K562 (cell line): ENCODE measurements at regions not wholly inside any gene's neighbourhood (a gene's known extent, or its start where the extent isn't known, plus 50 kb on each side); places are given as distances from the start of the nearest gene placed in this dataset.

Experiments used
- CBFA2T3 ChIP-seq: fragments of 450-650 bp; IDR thresholded peaks from 2 replicates; pipeline ENCODE4 v1.6.1; 2017
- GABPB1 ChIP-seq: sonication (generic); formaldehyde crosslinking; IDR thresholded peaks from 2 replicates; pipeline ENCODE4 v1.8.0; 2022; ENCODE audit warnings: mild to moderate bottlenecking, missing genetic modification reagents
- NCOA6 ChIP-seq: fragments of 450-650 bp; IDR thresholded peaks from 2 replicates; pipeline ENCODE4 v1.6.1; 2017; ENCODE audit warnings: mild to moderate bottlenecking
- NR2C1 ChIP-seq, 2 experiments: fragments of 450-650 bp; IDR thresholded peaks; 2 replicates each; pipeline ENCODE4 v1.6.1; 2017; ENCODE audit warnings: mild to moderate bottlenecking in 2 of 2, antibody characterized with exemption in 1 of 2, inconsistent platforms in 1 of 2, missing compliant biosample characterization in 1 of 2, missing genetic modification characterization in 1 of 2
- PML ChIP-seq: IDR thresholded peaks from 2 replicates; pipeline ENCODE4 v1.6.1; 2012; ENCODE audit warnings: low read length, inconsistent platforms
- RB1 ChIP-seq: fragments of 450-650 bp; IDR thresholded peaks from 2 replicates; pipeline ENCODE4 v1.6.1; 2017; ENCODE audit warnings: low read depth, mild to moderate bottlenecking
- RFX7 ChIP-seq: fragments of 250-450 bp; sonication (Bioruptor Pico); IDR thresholded peaks from 2 replicates; pipeline ENCODE4 v1.5.1; 2021; ENCODE audit warnings: mild to moderate bottlenecking
- SLC30A9 ChIP-seq: fragments of 250-450 bp; sonication (Bioruptor Pico); IDR thresholded peaks from 2 replicates; pipeline ENCODE4 v1.8.0; 2022; ENCODE audit warnings: mild to moderate bottlenecking, moderate library complexity
- SUPT5H ChIP-seq: fragments of 450-650 bp; IDR thresholded peaks from 2 replicates; pipeline ENCODE4 v1.6.1; 2016
- TAL1 ChIP-seq: fragments of 450-650 bp; IDR thresholded peaks from 2 replicates; pipeline ENCODE4 v1.6.1; 2016; ENCODE audit warnings: mild to moderate bottlenecking
- TEAD4 ChIP-seq, 2 experiments: sonication (generic) in 1 of 2; formaldehyde crosslinking in 1 of 2; IDR thresholded peaks; 2 replicates each; pipeline versions ENCODE4 v1.6.1 to v1.8.0; 2012 to 2022; ENCODE audit warnings: borderline replicate concordance in 1 of 2, inconsistent platforms in 1 of 2, low read length in 1 of 2, mild to moderate bottlenecking in 1 of 2, missing genetic modification reagents in 1 of 2
- ZNF263 ChIP-seq: sonication (generic); formaldehyde crosslinking; IDR thresholded peaks from 2 replicates; pipeline ENCODE4 v1.8.0; 2022; ENCODE audit warnings: mild to moderate bottlenecking, missing genetic modification reagents, borderline replicate concordance
- ZNF586 ChIP-seq: fragments of 450-650 bp; formaldehyde crosslinking; conservative IDR thresholded peaks from 2 replicates; pipeline ENCODE4 v1.4.0; 2020; ENCODE audit warnings: mild to moderate bottlenecking, moderate library complexity
- ZNF77 ChIP-seq: fragments of 250-450 bp; sonication (Bioruptor Pico); IDR thresholded peaks from 2 replicates; pipeline ENCODE4 v1.5.0; 2020
- TF ChIP-seq, protein P1 (sequence below), 2 experiments: IDR thresholded peaks in 1 of 2; conservative IDR thresholded peaks in 1 of 2; 2 replicates each; pipeline ENCODE4 v1.6.1; 2016; ENCODE audit warnings: low read depth in 2 of 2, mild to moderate bottlenecking in 1 of 2, missing compliant biosample characterization in 1 of 2, missing genetic modification characterization in 1 of 2, moderate library complexity in 1 of 2
- TF ChIP-seq, protein P2 (sequence below): fragments of 450-650 bp; IDR thresholded peaks from 2 replicates; pipeline ENCODE4 v1.6.1; 2016

DNA sequence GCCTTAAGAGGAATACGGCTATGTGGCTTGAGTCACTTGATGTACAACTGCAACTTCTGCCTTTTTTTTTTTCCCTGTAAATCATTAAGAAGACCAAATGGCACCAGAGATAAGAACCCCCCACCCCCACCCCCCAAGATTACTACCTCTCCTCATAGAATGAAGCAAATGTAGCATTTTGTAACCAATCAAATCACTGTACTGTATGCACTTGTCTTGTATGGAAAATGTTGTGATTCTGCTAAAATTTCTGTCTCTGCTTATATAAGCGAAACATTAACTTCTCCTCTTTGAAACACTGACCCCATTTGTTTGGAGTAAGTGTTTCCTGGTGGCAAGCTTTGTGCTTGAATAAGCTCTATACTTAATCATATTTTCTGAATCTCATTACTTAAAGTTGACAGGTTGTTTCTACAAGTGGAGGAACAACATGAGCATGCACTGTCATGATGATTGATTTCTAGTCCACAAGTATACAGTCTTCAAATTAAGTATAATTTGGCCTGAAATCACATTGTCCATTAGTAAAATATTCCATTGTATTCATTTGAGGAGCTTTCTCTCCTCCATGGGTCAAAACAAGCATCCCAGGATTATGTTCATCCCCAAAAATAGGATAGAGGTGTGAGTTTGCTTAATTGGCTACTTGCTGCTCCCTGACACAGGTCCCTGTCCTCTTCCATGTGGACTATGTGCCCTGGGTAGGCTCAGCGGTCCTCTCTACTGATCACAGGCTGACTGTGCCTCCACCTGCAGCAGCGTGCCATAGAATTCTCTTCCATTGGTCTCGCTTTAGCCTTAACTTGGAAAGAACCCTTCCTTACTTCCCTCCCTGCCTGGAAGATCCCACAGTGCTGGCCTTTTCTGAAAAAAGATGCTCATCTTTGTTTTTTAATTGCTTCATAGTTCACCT, 104.0 kb upstream of the BMP2K start (continued):
- peak; percentile 74 for TF ChIP-seq TEAD4 (IDR thresholded peaks at IDR 0.05; ENCODE audit: low read length)
- TF ChIP-seq TEAD4 (CRISPR knock-in tag; IDR thresholded peaks at IDR 0.05; ENCODE audit: borderline replicate concordance) = no peak
- TF ChIP-seq, protein P1, sequence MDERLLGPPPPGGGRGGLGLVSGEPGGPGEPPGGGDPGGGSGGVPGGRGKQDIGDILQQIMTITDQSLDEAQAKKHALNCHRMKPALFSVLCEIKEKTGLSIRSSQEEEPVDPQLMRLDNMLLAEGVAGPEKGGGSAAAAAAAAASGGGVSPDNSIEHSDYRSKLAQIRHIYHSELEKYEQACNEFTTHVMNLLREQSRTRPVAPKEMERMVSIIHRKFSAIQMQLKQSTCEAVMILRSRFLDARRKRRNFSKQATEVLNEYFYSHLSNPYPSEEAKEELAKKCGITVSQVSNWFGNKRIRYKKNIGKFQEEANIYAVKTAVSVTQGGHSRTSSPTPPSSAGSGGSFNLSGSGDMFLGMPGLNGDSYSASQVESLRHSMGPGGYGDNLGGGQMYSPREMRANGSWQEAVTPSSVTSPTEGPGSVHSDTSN (CRISPR knock-in tag; IDR thresholded peaks at IDR 0.05; ENCODE audit: low read depth) = peak; percentile 63
- TF ChIP-seq, protein P1 (tag; conservative IDR thresholded peaks at IDR 0.05; ENCODE audit: low read depth) = peak; percentile 97
- no peak for TF ChIP-seq SUPT5H
- TF ChIP-seq, protein P2, sequence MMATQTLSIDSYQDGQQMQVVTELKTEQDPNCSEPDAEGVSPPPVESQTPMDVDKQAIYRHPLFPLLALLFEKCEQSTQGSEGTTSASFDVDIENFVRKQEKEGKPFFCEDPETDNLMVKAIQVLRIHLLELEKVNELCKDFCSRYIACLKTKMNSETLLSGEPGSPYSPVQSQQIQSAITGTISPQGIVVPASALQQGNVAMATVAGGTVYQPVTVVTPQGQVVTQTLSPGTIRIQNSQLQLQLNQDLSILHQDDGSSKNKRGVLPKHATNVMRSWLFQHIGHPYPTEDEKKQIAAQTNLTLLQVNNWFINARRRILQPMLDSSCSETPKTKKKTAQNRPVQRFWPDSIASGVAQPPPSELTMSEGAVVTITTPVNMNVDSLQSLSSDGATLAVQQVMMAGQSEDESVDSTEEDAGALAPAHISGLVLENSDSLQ = peak; percentile 89
- TF ChIP-seq ZNF263 = no peak
- TF ChIP-seq TAL1 = peak; percentile 75
- no peak for TF ChIP-seq NCOA6
- no peak for TF ChIP-seq ZNF586 (CRISPR knock-in tag)
- TF ChIP-seq NR2C1 (IDR thresholded peaks at IDR 0.05) = no peak
- TF ChIP-seq NR2C1 (tag; IDR thresholded peaks at IDR 0.05) = no peak
- TF ChIP-seq ZNF77 (CRISPR knock-in tag) = no peak
- no peak for TF ChIP-seq SLC30A9 (CRISPR knock-in tag)
- peak; percentile 88 for TF ChIP-seq CBFA2T3
- peak; percentile 25; the same call in 1 of the 2 replicates for TF ChIP-seq PML
- TF ChIP-seq RB1 = no peak
- no peak for TF ChIP-seq GABPB1 (CRISPR knock-in tag)
- no peak for TF ChIP-seq RFX7 (CRISPR knock-in tag)
